Spinal cord (tissue), 9 donors: ENCODE measurements at regions not wholly inside any gene's neighbourhood (a gene's known extent, or its start where the extent isn't known, plus 50 kb on each side); places are given as distances from the start of the nearest gene placed in this dataset.
A peak's percentile ranks its signal among the peaks of the same experiment; 100 is the strongest.

Experiments
- DNase-seq, 6 donors: peaks; one replicate each; pipeline versions ENCODE4 v3.0.0 to v3.0.0-alpha.2; 2013 to 2015; ENCODE audit warnings: low spot score in 6 of 6, low read depth in 4 of 6
- H3K27ac ChIP-seq: one replicate; pipeline ENCODE4 v1.5.1; 2013; ENCODE audit warnings: low read depth, low read length, control low read depth
- H3K27me3 ChIP-seq: one replicate; pipeline ENCODE4 v1.6.1; 2013; ENCODE audit warnings: low read length; ENCODE audit not compliant: control insufficient read depth, insufficient read depth
- H3K36me3 ChIP-seq: one replicate; pipeline ENCODE4 v1.6.1; 2013; ENCODE audit warnings: low read length; ENCODE audit not compliant: control insufficient read depth, insufficient read depth
- H3K4me1 ChIP-seq: one replicate; pipeline ENCODE4 v1.6.1; 2013; ENCODE audit warnings: low read length; ENCODE audit not compliant: control insufficient read depth, insufficient read depth
- H3K4me3 ChIP-seq: one replicate; pipeline ENCODE4 v1.5.1; 2013; ENCODE audit warnings: low read depth, low read length, control low read depth
- H3K9me3 ChIP-seq: one replicate; pipeline ENCODE4 v1.6.1; 2013; ENCODE audit warnings: low read length; ENCODE audit not compliant: control insufficient read depth, insufficient read depth
- WGBS: methylation state at CpG from one replicate; pipeline ENCODE4 v1.1.5; 2013; ENCODE audit warnings: missing lambda C conversion rate; ENCODE audit not compliant: insufficient coverage; 5-methylcytosine and 5-hydroxymethylcytosine counted together
- donor health status: healthy.

DNA sequence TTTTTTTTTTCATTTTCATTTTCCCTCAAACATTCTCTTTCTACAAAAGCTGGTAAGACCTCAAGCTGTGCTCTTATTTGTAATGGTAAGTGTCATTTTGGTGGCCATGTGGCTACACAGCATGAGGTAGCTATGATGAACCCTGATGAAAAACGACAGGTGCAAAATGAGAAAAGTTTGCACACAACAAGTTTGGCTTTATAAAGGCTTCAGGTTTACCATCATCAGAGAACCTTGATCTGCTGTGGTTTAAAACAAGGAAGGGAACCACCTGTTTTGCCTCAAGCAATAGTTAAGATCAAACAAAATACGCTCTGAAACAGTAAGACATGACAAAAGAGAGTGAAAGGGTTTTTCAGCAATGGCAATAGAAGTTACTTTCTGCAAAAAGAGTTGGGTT lies 1124.6 kb upstream of the ACO1 start:
- 17% methylated on average over 1 of the region's 2 CpGs for WGBS
- no peaks in the 10 kb centered on the region for H3K27me3 ChIP-seq
- no peak overlapping the region for H3K4me3 ChIP-seq
- no peaks in the 10 kb centered on the region for H3K4me1 ChIP-seq
- no peaks in the 10 kb centered on the region for H3K9me3 ChIP-seq
- H3K36me3 ChIP-seq = no peaks in the 10 kb centered on the region
- no peak overlapping the region for H3K27ac ChIP-seq
- peak in 1 of 6 donors; percentile 57 for DNase-seq

- DNase-seq = no peak
- Histone ChIP-seq H3K27ac (no peak overlapping the region), H3K4me1 (no peaks in the 10 kb centered on the region), H3K4me3 (no peak overlapping the region), H3K36me3 (no peaks in the 10 kb centered on the region), H3K27me3 (no peaks in the 10 kb centered on the region), H3K9me3 (no peaks in the 10 kb centered on the region)
- WGBS = 100% methylated on average over 2 of the region's 4 CpGs
Observed at GRCh38 chr9:31272456-31273295, 1111.8 kb upstream of the ACO1 start.

GRCh38 chr9:31275419-31275818 lies 1109.0 kb upstream of the ACO1 start:
- Histone ChIP-seq H3K27ac (no peak overlapping the region), H3K9me3 (no peaks in the 10 kb centered on the region), H3K36me3 (no peaks in the 10 kb centered on the region), H3K4me1 (no peaks in the 10 kb centered on the region), H3K27me3 (no peaks in the 10 kb centered on the region), H3K4me3 (no peak overlapping the region)
- no CpG with 5 or more reads among the region's 1 CpG for WGBS
- no peak for DNase-seq

- 90% methylated on average over 3 of the region's 3 CpGs for WGBS
Observed at GRCh38 chr9:31290731-31291130, 1093.7 kb upstream of the ACO1 start.

DNA sequence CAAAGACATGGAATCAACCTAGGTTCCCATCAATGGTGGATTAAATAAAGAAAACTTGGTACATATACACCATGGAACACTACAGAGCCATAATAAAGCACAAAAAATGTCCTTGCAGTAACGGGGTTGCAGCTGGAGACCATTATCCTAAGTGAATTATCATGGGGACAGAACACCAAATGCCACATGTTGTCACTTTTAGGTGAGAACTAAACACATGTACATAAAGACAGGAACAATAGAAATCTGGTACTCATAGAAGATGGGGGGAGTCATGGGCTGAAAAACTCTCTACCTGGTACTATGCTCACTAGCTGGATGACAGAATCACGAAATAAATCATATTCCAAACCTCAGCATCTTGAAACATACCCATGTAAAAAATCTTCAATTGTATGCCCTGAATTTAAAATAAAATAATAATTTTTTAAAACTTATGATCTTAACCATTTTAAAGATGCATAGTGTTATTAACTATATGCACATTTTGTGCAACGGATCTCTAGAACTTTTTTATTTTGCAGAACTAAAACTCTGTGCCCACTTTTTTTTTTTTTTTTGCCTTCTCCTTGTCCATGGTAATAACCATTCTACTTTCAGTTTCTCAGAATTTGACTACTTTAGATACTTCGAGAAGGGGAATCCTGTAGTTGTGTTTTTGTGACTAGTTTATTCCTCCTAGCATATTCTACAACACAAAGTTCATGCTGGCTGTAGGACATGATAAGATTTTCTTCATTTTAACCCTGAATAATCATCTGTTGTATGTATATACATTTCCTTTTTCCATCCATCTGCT lies 1081.6 kb upstream of the ACO1 start:
- Histone ChIP-seq H3K27me3 (no peaks in the 10 kb centered on the region), H3K36me3 (no peaks in the 10 kb centered on the region), H3K4me1 (no peaks in the 10 kb centered on the region), H3K4me3 (no peak overlapping the region), H3K27ac (no peak overlapping the region), H3K9me3 (no peaks in the 10 kb centered on the region)
- 50% methylated on average over 1 of the region's 4 CpGs for WGBS
- no peak for DNase-seq

More at GRCh38 chr9:31290731-31291130, 1093.7 kb upstream of the ACO1 start:
- no peaks in the 10 kb centered on the region for H3K4me1 ChIP-seq
- no peak for DNase-seq
- H3K36me3 ChIP-seq = no peaks in the 10 kb centered on the region
- H3K4me3 ChIP-seq = no peak overlapping the region
- no peaks in the 10 kb centered on the region for H3K27me3 ChIP-seq
- no peaks in the 10 kb centered on the region for H3K9me3 ChIP-seq
- H3K27ac ChIP-seq = no peak overlapping the region

- H3K9me3 ChIP-seq = no peaks in the 10 kb centered on the region
- H3K27me3 ChIP-seq = no peaks in the 10 kb centered on the region
- H3K4me3 ChIP-seq = no peak overlapping the region
- no peak for DNase-seq
- H3K27ac ChIP-seq = no peak overlapping the region
- no CpG with 5 or more reads among the region's 3 CpGs for WGBS
- no peaks in the 10 kb centered on the region for H3K36me3 ChIP-seq
- H3K4me1 ChIP-seq = no peaks in the 10 kb centered on the region
Observed at GRCh38 chr9:31304576-31304975, 1079.9 kb upstream of the ACO1 start.

- Histone ChIP-seq H3K27ac (no peak overlapping the region), H3K9me3 (no peaks in the 10 kb centered on the region)
- no CpG with 5 or more reads among the region's 1 CpG for WGBS
Observed at GRCh38 chr9:31314241-31314640, 1070.2 kb upstream of the ACO1 start.

DNA sequence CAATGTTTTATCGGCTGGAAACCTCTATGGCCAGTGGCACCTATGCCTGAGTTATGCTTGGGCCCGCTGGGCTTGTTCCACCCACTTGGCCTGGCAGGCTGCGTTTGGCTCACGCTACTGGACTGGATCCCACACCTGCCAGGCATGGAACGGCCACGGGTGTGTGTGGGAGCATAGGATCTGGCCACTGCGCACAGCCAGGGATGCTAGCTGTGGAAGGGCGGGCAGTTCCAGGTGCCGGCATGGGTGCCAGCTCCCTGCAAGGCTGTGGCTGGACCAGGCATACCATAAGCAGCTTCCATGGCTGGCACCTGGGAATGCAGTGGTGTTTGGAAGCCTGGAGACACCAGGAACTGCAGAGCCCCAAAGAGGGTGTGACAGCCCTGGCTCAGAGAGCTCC lies 1063.9 kb upstream of the ACO1 start:
- Histone ChIP-seq H3K4me3 (no peak overlapping the region), H3K36me3 (no peaks in the 10 kb centered on the region), H3K4me1 (no peaks in the 10 kb centered on the region), H3K27me3 (no peaks in the 10 kb centered on the region), H3K27ac (no peak overlapping the region), H3K9me3 (no peaks in the 10 kb centered on the region)
- no peak for DNase-seq
- WGBS = 89% methylated on average over 9 of the region's 9 CpGs

More at GRCh38 chr9:31314241-31314640, 1070.2 kb upstream of the ACO1 start:
- H3K4me1 ChIP-seq = no peaks in the 10 kb centered on the region
- H3K36me3 ChIP-seq = no peaks in the 10 kb centered on the region
- H3K4me3 ChIP-seq = no peak overlapping the region
- no peaks in the 10 kb centered on the region for H3K27me3 ChIP-seq
- peak in 1 of 6 donors; percentile 35 for DNase-seq

- Histone ChIP-seq H3K9me3 (no peaks in the 10 kb centered on the region), H3K4me1 (no peaks in the 10 kb centered on the region), H3K27me3 (no peaks in the 10 kb centered on the region), H3K4me3 (no peak overlapping the region), H3K36me3 (no peaks in the 10 kb centered on the region), H3K27ac (no peak overlapping the region)
- no peak for DNase-seq
- WGBS = 100% methylated on average over 6 of the region's 6 CpGs
Observed at GRCh38 chr9:31321256-31321655, 1063.2 kb upstream of the ACO1 start.
